GM13977 (cell line): ENCODE measurements at regions not wholly inside any gene's neighbourhood (a gene's known extent, or its start where the extent isn't known, plus 50 kb on each side); places are given as distances from the start of the nearest gene placed in this dataset.

ENCODE experiments used
- DNase-seq: peaks from one replicate; pipeline ENCODE4 v3.0.0; 2012; ENCODE audit warnings: low spot score
- in situ Hi-C: fragments of 300-500 bp; cut with MboI; formaldehyde crosslinking; loops from one replicate; pipeline ENCODE4 v1.12.0; 2022; ENCODE audit warnings: low sequenced_read_pairs, low pct_unique_long_range_greater_than_20kb, mixed read lengths, inconsistent platforms; ENCODE audit not compliant: unreplicated experiment
- TF ChIP-seq, protein P1 (sequence below): IDR thresholded peaks from 2 replicates; pipeline ENCODE4 v1.5.1; 2012; ENCODE audit warnings: mild to moderate bottlenecking, control low read depth; ENCODE audit not compliant: insufficient read depth; ENCODE audit errors: extremely low read depth, missing control alignments

DNA sequence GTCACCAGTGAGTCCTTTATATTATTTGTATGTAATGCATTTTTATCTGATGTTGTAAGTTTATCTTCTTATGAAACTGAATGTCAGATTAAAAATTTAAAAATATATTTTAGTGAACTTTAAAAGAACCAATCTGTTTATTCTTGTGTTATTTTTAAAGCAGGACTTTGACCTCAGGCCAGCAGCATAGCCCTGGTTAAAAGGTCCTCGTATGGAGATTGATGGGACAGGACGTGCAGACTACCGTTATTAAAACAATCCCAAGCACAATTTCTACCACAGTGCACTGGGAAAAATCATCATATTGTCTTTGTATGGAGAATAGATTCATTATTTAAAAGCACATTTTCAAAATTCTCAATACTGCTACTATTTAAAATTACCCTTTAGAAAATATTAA is 573.8 kb upstream of the ARGLU1 start:
- DNase-seq, result no peak
- TF ChIP-seq, protein P1, sequence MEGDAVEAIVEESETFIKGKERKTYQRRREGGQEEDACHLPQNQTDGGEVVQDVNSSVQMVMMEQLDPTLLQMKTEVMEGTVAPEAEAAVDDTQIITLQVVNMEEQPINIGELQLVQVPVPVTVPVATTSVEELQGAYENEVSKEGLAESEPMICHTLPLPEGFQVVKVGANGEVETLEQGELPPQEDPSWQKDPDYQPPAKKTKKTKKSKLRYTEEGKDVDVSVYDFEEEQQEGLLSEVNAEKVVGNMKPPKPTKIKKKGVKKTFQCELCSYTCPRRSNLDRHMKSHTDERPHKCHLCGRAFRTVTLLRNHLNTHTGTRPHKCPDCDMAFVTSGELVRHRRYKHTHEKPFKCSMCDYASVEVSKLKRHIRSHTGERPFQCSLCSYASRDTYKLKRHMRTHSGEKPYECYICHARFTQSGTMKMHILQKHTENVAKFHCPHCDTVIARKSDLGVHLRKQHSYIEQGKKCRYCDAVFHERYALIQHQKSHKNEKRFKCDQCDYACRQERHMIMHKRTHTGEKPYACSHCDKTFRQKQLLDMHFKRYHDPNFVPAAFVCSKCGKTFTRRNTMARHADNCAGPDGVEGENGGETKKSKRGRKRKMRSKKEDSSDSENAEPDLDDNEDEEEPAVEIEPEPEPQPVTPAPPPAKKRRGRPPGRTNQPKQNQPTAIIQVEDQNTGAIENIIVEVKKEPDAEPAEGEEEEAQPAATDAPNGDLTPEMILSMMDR, result no peak
- in situ Hi-C loops, result no loop called here

GRCh38 chr13:107139006-107139405 is 571.1 kb upstream of the ARGLU1 start:
- TF ChIP-seq, protein P1, result no peak
- DNase-seq, result no peak
- in situ Hi-C loops, result no loop called here

GRCh38 chr13:107138486-107138885 is 570.5 kb upstream of the ARGLU1 start:
- DNase-seq, result no peak
- TF ChIP-seq, protein P1, result no peak

DNA sequence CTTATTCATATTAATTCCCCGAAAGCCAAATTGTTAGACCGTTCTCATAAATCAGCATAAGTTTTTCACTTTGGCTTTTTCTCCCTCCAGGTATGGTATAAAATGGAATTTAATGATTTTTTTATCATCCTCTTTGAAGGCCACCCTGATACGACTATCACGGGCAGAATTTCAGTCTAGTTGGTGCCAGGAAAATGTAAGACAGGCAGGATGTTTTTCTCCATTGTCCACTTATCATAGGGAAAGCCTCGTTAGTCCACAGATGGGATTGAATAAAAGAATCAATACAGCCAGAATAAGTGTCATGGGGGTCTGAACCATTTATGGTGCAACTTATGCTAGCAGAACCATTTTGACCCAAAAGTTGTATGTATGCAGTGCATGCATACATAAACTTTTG is 566.0 kb upstream of the ARGLU1 start:
- TF ChIP-seq, protein P1, result no peak
- in situ Hi-C loops, result no loop called here
- DNase-seq, result no peak

More at GRCh38 chr13:107138486-107138885, 570.5 kb upstream of the ARGLU1 start:
- in situ Hi-C loops, result no loop called here

DNA sequence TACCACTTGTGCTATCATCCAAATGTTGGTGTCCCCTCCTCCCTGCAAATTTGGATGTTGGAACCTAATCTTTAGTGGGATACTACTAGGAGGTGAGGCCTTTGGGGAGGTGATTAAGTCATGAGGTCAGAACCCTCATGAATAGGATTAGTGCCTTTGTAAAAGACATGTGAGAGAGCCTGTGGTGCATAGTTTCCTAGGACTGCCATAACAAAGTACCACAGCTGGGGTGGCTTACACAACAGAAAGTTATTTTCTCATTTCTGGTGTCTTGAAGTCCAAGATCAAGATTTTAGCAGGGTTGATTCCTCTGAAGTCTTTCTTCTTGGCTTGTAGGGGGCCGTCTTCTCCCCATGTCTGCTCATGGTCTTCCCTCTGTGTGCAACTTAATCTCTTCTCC is 562.6 kb upstream of the ARGLU1 start:
- in situ Hi-C loops, result no loop called here
- no peak for DNase-seq
- TF ChIP-seq, protein P1, result no peak

- TF ChIP-seq, protein P1, result no peak
- in situ Hi-C loops, result no loop called here
- DNase-seq, result no peak
Observed at GRCh38 chr13:107124730-107125129, 556.8 kb upstream of the ARGLU1 start.

DNA sequence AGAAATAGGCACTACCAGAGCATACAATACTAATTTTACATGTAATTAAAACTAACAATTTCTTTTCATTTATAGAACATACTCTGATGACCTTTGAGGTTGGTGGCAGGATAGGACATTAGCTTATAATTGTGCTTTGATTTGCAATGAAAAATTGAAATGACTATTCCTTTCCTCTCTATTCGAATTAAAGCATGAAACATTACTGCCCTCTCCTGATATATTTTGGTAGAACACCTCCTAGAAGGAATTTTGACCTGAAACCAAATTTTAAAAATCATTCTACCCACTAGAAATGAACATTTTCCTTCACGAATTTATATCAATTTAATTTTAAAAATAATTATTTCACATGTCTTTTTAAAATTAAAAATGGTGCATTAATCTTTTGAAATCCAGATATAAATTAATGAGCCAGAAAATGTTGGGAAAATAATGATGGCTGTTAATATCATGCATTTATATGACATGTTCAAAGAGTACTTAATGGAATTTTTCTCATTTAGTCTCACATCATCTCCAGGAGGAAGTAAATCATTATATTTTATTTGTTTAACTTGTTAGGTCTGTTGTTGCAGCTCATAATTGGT is 556.3 kb upstream of the ARGLU1 start:
- no peak for DNase-seq
- in situ Hi-C loops, result no loop called here
- TF ChIP-seq, protein P1, result peak; percentile 34
